NB4 (cell line): ENCODE measurements at regions not wholly inside any gene's neighbourhood (a gene's known extent, or its start where the extent isn't known, plus 50 kb on each side); places are given as distances from the start of the nearest gene placed in this dataset.

Source experiments
- DNase-seq: peaks from one replicate; pipeline ENCODE4 v3.0.0; 2010; ENCODE audit warnings: low read depth
- H3K4me3 ChIP-seq: one replicate; pipeline ENCODE4 v1.5.1; 2011; ENCODE audit warnings: mild to moderate bottlenecking, low read depth, low read length, moderate library complexity
- CTCF ChIP-seq: IDR thresholded peaks from one replicate; pipeline ENCODE4 v1.5.1; 2012; ENCODE audit warnings: low read depth, low read length
- MAX ChIP-seq: IDR thresholded peaks from 2 replicates; pipeline ENCODE4 v1.6.1; 2011; ENCODE audit warnings: low read depth, low read length
- MYC ChIP-seq: IDR thresholded peaks from 2 replicates; pipeline ENCODE4 v1.6.1; 2011; ENCODE audit warnings: low read depth, low read length
- POLR2A ChIP-seq: IDR thresholded peaks from 2 replicates; pipeline ENCODE4 v1.6.1; 2011; ENCODE audit warnings: mild to moderate bottlenecking; ENCODE audit not compliant: insufficient read length; ENCODE audit errors: extremely low read depth

GRCh38 chr16:79402920-79403319, 197.6 kb downstream of the MAF start:
- TF ChIP-seq MYC, result no peak
- TF ChIP-seq POLR2A, result no peak
- no peak for TF ChIP-seq MAX
- TF ChIP-seq CTCF, result no peak
- H3K4me3 ChIP-seq, result no peak overlapping the region
- no peak for DNase-seq

GRCh38 chr16:79402356-79402755, 198.2 kb downstream of the MAF start:
- DNase-seq, result no peak
- TF ChIP-seq MAX (no peak), POLR2A (no peak), CTCF (no peak), MYC (no peak)
- no peak overlapping the region for H3K4me3 ChIP-seq

GRCh38 chr16:79401782-79402181, 198.8 kb downstream of the MAF start:
- no peak for TF ChIP-seq POLR2A
- TF ChIP-seq MYC, result no peak
- no peak for TF ChIP-seq CTCF
- no peak for TF ChIP-seq MAX
- no peak for DNase-seq
- no peak overlapping the region for H3K4me3 ChIP-seq

- no peak overlapping the region for H3K4me3 ChIP-seq
- no peak for TF ChIP-seq MAX
- TF ChIP-seq CTCF, result no peak
- TF ChIP-seq POLR2A, result no peak
- no peak for TF ChIP-seq MYC
- DNase-seq, result no peak
Measured at GRCh38 chr16:79401157-79401556, 199.4 kb downstream of the MAF start.

GRCh38 chr16:79400462-79401149, 199.9 kb downstream of the MAF start:
- DNase-seq, result no peak
- H3K4me3 ChIP-seq, result no peak overlapping the region
- TF ChIP-seq CTCF, result no peak
- no peak for TF ChIP-seq MAX
- no peak for TF ChIP-seq POLR2A
- no peak for TF ChIP-seq MYC
